Uterus (tissue), 2 donors: ENCODE measurements at regions not wholly inside any gene's neighbourhood (a gene's known extent, or its start where the extent isn't known, plus 50 kb on each side); places are given as distances from the start of the nearest gene placed in this dataset.

ENCODE experiments used
- CTCF ChIP-seq, 4 experiments: fragments of 200-600 bp in 2 of 4; fragments of 450-650 bp in 2 of 4; sonication (generic) in 2 of 4; IDR thresholded peaks; one replicate each; pipeline ENCODE4 v1.5.1; 2016 to 2019; ENCODE audit warnings: antibody characterized with exemption in 4 of 4, mild to moderate bottlenecking in 2 of 4, moderate library complexity in 1 of 4
- POLR2A ChIP-seq, 2 donors: fragments of 450-650 bp; IDR thresholded peaks; one replicate each; pipeline ENCODE4 v1.6.1; 2016; ENCODE audit warnings: antibody characterized with exemption in 2 of 2, mild to moderate bottlenecking in 1 of 2, moderate library complexity in 1 of 2

- no peak for TF ChIP-seq CTCF (IDR thresholded peaks at IDR 0.05)
- no peak for TF ChIP-seq POLR2A (IDR thresholded peaks at IDR 0.05)
Measured at GRCh38 chr15:69731081-69731330, 278.4 kb downstream of the RPLP1 start.
